Astrocyte of the spinal cord (primary cell): ENCODE measurements at regions not wholly inside any gene's neighbourhood (a gene's known extent, or its start where the extent isn't known, plus 50 kb on each side); places are given as distances from the start of the nearest gene placed in this dataset.
A peak's percentile ranks its signal among the peaks of the same experiment; 100 is the strongest.

Source experiments
- DNase-seq: peaks from one replicate; pipeline ENCODE4 v3.0.0; 2011; ENCODE audit warnings: low read depth, low spot score
- H3K4me3 ChIP-seq: 2 replicates; pipeline ENCODE4 v1.5.1; 2011; ENCODE audit warnings: low read depth, mild to moderate bottlenecking, low read length, moderate library complexity
- in situ Hi-C: cut with HindIII; loops from 2 replicates; pipeline ENCODE4 v1.10.0; 2017; ENCODE audit warnings: low sequenced_read_pairs
- TF ChIP-seq, protein P1 (sequence below): IDR thresholded peaks from 2 replicates; pipeline ENCODE4 v1.5.1; 2012; ENCODE audit warnings: low read depth, mild to moderate bottlenecking, low read length, inconsistent platforms

GRCh38 chr18:40473221-40474029, 1481.6 kb upstream of the PIK3C3 start:
- TF ChIP-seq, protein P1, sequence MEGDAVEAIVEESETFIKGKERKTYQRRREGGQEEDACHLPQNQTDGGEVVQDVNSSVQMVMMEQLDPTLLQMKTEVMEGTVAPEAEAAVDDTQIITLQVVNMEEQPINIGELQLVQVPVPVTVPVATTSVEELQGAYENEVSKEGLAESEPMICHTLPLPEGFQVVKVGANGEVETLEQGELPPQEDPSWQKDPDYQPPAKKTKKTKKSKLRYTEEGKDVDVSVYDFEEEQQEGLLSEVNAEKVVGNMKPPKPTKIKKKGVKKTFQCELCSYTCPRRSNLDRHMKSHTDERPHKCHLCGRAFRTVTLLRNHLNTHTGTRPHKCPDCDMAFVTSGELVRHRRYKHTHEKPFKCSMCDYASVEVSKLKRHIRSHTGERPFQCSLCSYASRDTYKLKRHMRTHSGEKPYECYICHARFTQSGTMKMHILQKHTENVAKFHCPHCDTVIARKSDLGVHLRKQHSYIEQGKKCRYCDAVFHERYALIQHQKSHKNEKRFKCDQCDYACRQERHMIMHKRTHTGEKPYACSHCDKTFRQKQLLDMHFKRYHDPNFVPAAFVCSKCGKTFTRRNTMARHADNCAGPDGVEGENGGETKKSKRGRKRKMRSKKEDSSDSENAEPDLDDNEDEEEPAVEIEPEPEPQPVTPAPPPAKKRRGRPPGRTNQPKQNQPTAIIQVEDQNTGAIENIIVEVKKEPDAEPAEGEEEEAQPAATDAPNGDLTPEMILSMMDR = no peak
- peak; percentile 15 for DNase-seq
- H3K4me3 ChIP-seq = no peak overlapping the region
- in situ Hi-C loops = no loop called here

- in situ Hi-C loops = no loop called here
- DNase-seq = no peak
- H3K4me3 ChIP-seq = no peak overlapping the region
- TF ChIP-seq, protein P1 = no peak
These were observed 1484.3 kb upstream of the PIK3C3 start for GRCh38 chr18:40470723-40471122.

- H3K4me3 ChIP-seq = no peak overlapping the region
- TF ChIP-seq, protein P1 = no peak
- in situ Hi-C loops = no loop called here
- DNase-seq = no peak
These were observed 1485.2 kb upstream of the PIK3C3 start for GRCh38 chr18:40469851-40470250.

GRCh38 chr18:40469316-40469715, 1485.7 kb upstream of the PIK3C3 start:
- no peak for DNase-seq
- in situ Hi-C loops = no loop called here

GRCh38 chr18:40464032-40464431, 1491.0 kb upstream of the PIK3C3 start:
- TF ChIP-seq, protein P1 = no peak
- in situ Hi-C loops = no loop called here
- no peak overlapping the region for H3K4me3 ChIP-seq
- DNase-seq = no peak

More at GRCh38 chr18:40469316-40469715, 1485.7 kb upstream of the PIK3C3 start:
- TF ChIP-seq, protein P1 = no peak
- no peak overlapping the region for H3K4me3 ChIP-seq

DNA sequence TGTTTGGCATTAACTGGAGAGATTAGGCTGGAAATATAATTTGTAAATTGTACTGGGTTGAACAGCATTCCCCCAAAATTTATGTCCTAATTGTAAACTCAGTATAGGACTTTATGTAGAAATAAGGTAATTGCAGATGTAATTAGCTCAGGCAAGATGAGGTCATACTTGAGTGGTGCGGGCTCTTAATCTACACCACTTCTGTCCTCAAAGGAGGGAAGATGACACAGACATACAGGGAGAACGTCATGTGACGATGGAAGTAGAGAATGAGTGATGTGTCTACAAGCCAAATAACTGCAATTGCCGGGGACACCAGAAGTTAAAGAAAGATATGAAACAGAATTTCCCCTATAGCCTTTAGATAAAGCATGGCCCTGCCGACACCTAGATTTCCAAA, 1501.1 kb upstream of the PIK3C3 start:
- H3K4me3 ChIP-seq = no peak overlapping the region
- no peak for DNase-seq
- TF ChIP-seq, protein P1 = no peak
- in situ Hi-C loops = no loop called here
